SJCRH30 (cell line): ENCODE measurements at regions not wholly inside any gene's neighbourhood (a gene's known extent, or its start where the extent isn't known, plus 50 kb on each side); places are given as distances from the start of the nearest gene placed in this dataset.

ENCODE experiments used
- DNase-seq, 2 experiments: peaks; one replicate each; pipeline ENCODE4 v3.0.0-alpha.2; 2015 to 2020
- H3K27ac ChIP-seq: fragments of 250-450 bp; sonication (Bioruptor Pico); 2 replicates; pipeline ENCODE4 v1.5.1; 2020; ENCODE audit warnings: mild to moderate bottlenecking, moderate library complexity
- H3K27me3 ChIP-seq: fragments of 250-450 bp; sonication (Bioruptor Pico); 2 replicates; pipeline ENCODE4 v1.5.1; 2020; ENCODE audit warnings: mild to moderate bottlenecking, moderate library complexity
- H3K36me3 ChIP-seq: fragments of 250-450 bp; sonication (Bioruptor Pico); 2 replicates; pipeline ENCODE4 v1.5.1; 2020; ENCODE audit warnings: mild to moderate bottlenecking, moderate library complexity
- H3K4me1 ChIP-seq: fragments of 250-450 bp; sonication (Bioruptor Pico); 2 replicates; pipeline ENCODE4 v1.5.1; 2020; ENCODE audit warnings: mild to moderate bottlenecking, moderate library complexity
- H3K4me3 ChIP-seq: fragments of 250-450 bp; sonication (Bioruptor Pico); 2 replicates; pipeline ENCODE4 v1.5.1; 2020; ENCODE audit warnings: mild to moderate bottlenecking, moderate library complexity
- H3K9me3 ChIP-seq: fragments of 250-450 bp; sonication (Bioruptor Pico); replicated peaks from 2 replicates; pipeline ENCODE4 v1.5.1; 2020; ENCODE audit warnings: mild to moderate bottlenecking, moderate library complexity

DNA sequence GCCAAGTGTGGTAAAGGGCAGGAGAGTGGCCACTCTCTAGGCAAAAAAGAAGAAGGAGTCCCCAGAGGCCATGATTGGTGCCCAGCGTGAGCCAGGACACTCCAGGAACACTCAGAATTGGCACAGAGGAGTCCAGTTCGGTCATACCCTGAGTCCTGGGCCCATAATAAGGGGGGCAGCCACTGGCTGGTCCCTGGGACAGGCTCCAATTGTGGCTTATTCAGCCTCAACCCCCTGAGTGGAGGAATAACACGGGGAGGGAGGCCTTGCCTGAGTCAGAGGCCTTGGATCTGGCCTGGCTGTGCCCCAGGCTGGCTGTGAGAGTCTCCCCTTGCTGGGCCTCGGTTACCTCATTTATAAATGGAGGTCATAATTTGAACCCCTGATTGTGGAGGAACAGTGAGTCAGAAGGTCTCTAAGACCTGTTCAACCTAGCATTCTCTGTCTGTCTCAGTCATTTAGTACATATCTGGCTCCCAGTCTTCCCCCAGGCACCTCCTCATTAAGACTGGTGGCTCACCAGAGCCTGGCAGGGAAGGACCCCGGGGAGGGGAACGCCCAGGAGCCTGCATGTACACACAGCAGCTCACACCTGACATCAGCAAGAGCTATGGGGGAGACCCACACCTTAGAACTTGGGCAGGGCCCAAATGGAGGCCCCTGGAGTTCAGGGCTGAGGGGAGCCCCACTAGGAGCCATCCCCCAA, 95.9 kb upstream of the ATP2B2 start:
- H3K4me1 ChIP-seq: no peaks in the 10 kb centered on the region
- no peaks in the 10 kb centered on the region for H3K9me3 ChIP-seq
- no peak overlapping the region for H3K4me3 ChIP-seq
- H3K27me3 ChIP-seq: no peaks in the 10 kb centered on the region
- no peaks in the 10 kb centered on the region for H3K36me3 ChIP-seq
- no peak overlapping the region for H3K27ac ChIP-seq
- no peak for DNase-seq

GRCh38 chr3:10601857-10602230, 96.5 kb upstream of the ATP2B2 start:
- Histone ChIP-seq H3K27ac (no peak overlapping the region), H3K4me1 (no peaks in the 10 kb centered on the region), H3K27me3 (no peaks in the 10 kb centered on the region), H3K36me3 (no peaks in the 10 kb centered on the region), H3K9me3 (no peaks in the 10 kb centered on the region), H3K4me3 (no peak overlapping the region)
- no peak for DNase-seq

DNA sequence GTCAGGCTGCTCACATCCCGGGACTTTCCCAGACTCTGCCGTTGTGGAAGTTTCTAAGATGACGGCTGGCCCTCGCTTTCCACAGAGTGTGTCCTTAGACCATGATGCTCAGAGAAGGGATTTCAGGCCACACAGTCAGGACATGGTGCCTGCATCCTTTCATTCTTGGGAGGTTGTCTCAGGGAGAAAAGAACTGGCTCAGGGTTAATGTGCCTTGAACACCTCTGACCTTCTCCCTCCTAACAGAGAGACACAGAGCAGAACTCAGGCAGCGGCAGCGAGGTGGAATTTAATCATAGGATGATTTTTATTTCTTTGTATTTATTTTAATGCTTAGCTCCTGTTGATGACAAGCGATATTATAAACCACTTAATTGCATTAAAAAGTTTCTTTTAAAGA, 96.9 kb upstream of the ATP2B2 start:
- H3K9me3 ChIP-seq: no peaks in the 10 kb centered on the region
- no peaks in the 10 kb centered on the region for H3K36me3 ChIP-seq
- DNase-seq: no peak
- H3K27me3 ChIP-seq: no peaks in the 10 kb centered on the region
- H3K4me1 ChIP-seq: no peaks in the 10 kb centered on the region
- no peak overlapping the region for H3K27ac ChIP-seq
- no peak overlapping the region for H3K4me3 ChIP-seq

DNA sequence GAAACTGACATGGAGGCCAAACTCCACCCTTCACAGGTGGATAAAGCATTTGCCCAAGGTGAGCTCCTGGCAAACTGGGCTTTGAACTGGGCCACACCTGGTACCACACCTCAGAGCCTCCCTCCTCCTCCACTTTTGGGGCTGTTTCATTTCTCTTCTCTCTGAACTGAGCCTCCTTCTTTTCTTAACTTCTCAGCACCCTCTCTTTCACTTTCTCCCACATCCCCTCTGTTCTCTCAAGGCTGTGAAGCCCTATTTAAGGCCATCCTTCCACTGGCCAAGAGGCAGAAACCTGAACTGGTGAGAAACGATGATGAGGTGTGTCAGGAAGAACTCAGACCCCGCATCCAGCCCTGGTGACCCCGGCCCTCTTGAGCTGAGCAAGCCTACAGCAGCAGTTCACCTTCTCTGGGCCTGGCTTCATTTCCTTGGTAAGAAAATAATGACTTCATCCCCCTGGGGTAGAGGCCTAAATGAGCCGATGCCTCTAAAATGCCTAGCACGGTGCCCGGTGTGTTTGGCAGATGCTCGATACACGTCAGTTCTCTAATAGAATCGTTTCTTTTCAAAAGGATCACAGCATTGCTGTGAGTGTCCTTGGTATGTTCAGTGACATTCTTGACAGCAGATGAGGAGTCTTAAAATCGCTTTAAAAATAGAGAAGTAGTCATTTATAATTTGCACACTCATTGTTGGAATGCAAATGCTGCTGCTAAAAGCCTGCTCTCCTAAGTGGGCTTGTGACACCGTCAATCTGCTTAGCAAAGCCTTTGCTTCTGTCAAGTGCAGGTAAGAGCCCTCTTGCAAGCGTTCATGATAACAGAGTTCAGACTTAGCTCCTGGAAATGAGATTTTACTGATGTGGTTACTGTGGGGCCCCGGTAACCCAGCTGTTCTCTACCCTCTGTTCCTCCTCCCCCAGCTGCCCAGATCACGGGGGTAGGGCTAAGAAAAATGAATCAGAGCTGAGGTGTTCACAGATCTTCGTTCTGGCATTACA, 97.7 kb upstream of the ATP2B2 start:
- no peak overlapping the region for H3K27ac ChIP-seq
- no peaks in the 10 kb centered on the region for H3K36me3 ChIP-seq
- DNase-seq: no peak
- H3K4me3 ChIP-seq: no peak overlapping the region
- no peaks in the 10 kb centered on the region for H3K4me1 ChIP-seq
- H3K27me3 ChIP-seq: no peaks in the 10 kb centered on the region
- H3K9me3 ChIP-seq: no peaks in the 10 kb centered on the region

DNA sequence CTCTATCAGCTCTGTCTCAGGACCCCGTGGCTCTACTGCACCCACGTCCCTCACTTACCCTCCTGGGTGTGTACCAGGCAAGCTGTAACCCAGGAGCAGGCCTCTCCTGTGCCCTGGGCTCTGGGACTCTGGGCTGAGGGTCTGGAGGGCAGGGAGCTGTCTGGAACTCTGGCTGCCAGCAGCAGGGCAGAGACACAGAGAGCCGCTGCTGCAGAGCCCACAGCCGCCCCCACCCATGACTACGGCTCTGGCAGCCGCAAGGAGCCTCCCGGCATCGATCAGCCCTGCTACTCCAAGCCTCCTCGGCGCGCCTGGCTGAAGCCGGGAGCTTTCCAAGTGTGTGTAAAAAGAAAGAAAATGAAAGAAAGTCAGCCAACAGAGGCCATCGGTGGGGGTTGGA, 103.7 kb upstream of the ATP2B2 start:
- H3K9me3 ChIP-seq: no peaks in the 10 kb centered on the region
- no peaks in the 10 kb centered on the region for H3K36me3 ChIP-seq
- no peaks in the 10 kb centered on the region for H3K4me1 ChIP-seq
- no peak overlapping the region for H3K4me3 ChIP-seq
- DNase-seq: no peak
- no peak overlapping the region for H3K27ac ChIP-seq
- no peaks in the 10 kb centered on the region for H3K27me3 ChIP-seq

DNA sequence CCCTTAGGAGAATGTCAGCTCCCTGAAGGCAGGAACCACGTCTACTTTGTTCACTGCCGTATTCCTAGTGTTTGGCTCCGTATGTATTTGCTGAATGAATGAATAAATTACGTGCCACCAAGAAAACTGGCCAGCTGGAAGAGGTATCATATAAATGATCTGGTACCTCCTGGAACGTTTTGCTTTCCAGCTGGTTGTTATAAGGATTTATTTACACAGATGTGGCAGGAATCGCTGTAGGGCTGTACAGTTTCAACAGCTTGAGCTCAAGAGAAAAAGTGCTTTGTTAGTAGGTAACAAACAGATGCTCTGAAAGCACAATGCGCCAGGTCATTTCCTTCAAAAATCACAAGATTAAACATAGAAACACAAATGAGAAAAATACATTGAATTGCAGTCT, 108.8 kb upstream of the ATP2B2 start:
- no peak for DNase-seq
- Histone ChIP-seq H3K9me3 (no peaks in the 10 kb centered on the region), H3K27me3 (no peaks in the 10 kb centered on the region), H3K36me3 (no peaks in the 10 kb centered on the region), H3K27ac (no peak overlapping the region), H3K4me3 (no peak overlapping the region), H3K4me1 (no peaks in the 10 kb centered on the region)

DNA sequence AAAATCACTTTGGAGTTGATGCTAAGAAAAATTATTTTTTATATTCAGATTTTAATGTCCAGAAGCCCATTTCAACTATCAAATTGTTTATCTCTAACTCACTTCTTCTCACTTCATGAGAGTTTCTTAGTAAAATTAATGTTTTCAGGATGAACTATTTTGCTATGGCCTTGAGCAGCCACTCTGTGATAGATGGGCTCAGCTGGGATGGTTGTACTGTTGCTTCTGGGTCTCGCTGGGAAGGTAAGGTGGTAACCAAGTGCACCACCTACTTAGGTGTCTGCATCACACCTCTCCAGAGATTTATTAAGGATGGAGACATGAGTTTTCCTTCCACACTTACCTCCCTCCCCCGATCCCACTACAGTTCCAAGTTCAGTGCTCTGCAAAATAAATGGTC, 110.3 kb upstream of the ATP2B2 start:
- Histone ChIP-seq H3K9me3 (no peaks in the 10 kb centered on the region), H3K36me3 (no peaks in the 10 kb centered on the region), H3K27ac (no peak overlapping the region), H3K27me3 (no peaks in the 10 kb centered on the region), H3K4me1 (no peaks in the 10 kb centered on the region), H3K4me3 (no peak overlapping the region)
- DNase-seq: no peak

DNA sequence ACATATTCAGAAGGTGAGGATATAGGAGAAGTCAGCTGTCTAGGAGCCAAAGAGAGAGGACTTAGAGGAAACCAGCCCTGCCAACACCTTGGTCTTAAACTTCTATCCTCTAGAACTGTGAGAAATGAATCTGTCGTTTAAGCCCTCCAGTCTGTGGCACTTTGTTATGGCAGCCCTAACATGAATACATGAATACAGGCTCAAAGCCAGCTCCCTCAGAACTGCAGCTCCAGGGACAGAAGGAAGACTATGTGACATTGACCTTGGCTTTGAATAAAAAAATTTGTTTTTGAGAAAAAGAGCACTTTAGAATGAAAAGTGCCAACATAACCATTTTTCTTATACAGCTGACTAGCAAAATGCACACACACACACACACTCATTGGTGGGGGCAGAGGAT, 110.9 kb upstream of the ATP2B2 start:
- Histone ChIP-seq H3K4me3 (no peak overlapping the region), H3K27me3 (no peaks in the 10 kb centered on the region), H3K27ac (no peak overlapping the region), H3K4me1 (no peaks in the 10 kb centered on the region), H3K36me3 (no peaks in the 10 kb centered on the region), H3K9me3 (no peaks in the 10 kb centered on the region)
- no peak for DNase-seq

- Histone ChIP-seq H3K36me3 (no peaks in the 10 kb centered on the region), H3K4me1 (no peaks in the 10 kb centered on the region), H3K27me3 (no peaks in the 10 kb centered on the region), H3K9me3 (no peaks in the 10 kb centered on the region), H3K4me3 (no peak overlapping the region), H3K27ac (no peak overlapping the region)
- no peak for DNase-seq
Measured at GRCh38 chr3:10619989-10620832, 114.8 kb upstream of the ATP2B2 start.

- no peaks in the 10 kb centered on the region for H3K27me3 ChIP-seq
- no peaks in the 10 kb centered on the region for H3K9me3 ChIP-seq
- DNase-seq: no peak
- no peak overlapping the region for H3K4me3 ChIP-seq
- H3K36me3 ChIP-seq: no peaks in the 10 kb centered on the region
- no peaks in the 10 kb centered on the region for H3K4me1 ChIP-seq
- no peak overlapping the region for H3K27ac ChIP-seq
Measured at GRCh38 chr3:10620833-10621082, 115.4 kb upstream of the ATP2B2 start.

- Histone ChIP-seq H3K9me3 (no peaks in the 10 kb centered on the region), H3K4me3 (no peak overlapping the region), H3K36me3 (no peaks in the 10 kb centered on the region), H3K27me3 (no peaks in the 10 kb centered on the region), H3K27ac (no peak overlapping the region), H3K4me1 (no peaks in the 10 kb centered on the region)
- DNase-seq: no peak
Measured at GRCh38 chr3:10623578-10624275, 118.3 kb upstream of the ATP2B2 start.

DNA sequence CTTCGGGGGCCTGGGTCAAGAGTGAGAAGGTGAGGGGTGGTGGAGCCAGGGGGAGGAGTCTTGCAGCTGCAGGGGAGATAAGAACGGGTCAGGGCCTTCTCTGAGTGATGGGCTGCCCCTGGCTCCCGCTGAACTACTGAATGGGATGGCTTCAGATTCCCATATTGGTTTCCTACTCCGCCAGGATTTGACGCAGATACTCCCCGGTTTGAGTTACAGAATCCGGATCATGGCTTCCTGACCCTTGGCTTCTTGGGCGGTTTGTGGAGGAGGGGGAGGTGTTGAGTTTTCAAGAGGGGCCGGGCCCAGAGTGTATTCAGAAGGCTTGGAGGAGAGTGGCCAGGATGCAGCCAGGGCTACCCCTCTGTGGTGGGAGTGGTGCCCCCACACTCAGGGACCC, 119.9 kb upstream of the ATP2B2 start:
- H3K4me1 ChIP-seq: no peaks in the 10 kb centered on the region
- no peak overlapping the region for H3K27ac ChIP-seq
- H3K4me3 ChIP-seq: no peak overlapping the region
- H3K36me3 ChIP-seq: no peaks in the 10 kb centered on the region
- no peaks in the 10 kb centered on the region for H3K27me3 ChIP-seq
- no peaks in the 10 kb centered on the region for H3K9me3 ChIP-seq
- no peak for DNase-seq

DNA sequence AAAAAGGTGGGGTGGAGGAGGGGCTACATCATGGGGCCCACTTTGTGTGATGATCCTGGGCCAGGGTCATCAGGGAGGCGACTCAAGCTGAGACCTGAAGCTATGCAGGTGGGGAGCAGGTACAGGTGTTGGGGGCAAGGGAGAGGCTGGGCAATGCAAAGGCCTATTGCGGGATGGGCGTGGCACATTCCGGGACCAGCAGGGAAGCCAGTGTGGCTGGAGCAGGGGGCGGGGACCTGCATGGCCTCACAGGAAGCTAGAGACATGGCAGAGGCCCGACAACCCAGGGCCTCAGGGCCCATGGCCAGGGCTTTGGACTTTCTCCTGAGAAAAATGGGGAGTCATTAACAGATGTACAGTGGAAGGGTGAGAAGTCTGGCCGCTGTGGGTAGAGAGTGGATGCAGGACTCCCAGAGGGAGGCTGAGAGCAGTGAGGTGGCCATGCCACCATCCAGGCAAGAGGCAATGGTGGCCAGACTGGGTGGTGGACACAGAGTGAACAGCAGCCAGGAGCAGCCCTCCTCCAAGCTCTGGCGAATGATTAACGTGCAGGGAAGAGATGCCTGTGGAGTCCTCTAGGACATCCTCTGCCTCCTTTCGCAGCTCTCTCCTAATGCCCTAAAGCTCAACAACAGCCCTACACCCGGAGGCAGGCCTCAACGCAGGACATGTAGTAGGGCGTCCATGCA, 122.6 kb upstream of the ATP2B2 start:
- Histone ChIP-seq H3K4me3 (no peak overlapping the region), H3K27me3 (no peaks in the 10 kb centered on the region), H3K36me3 (no peaks in the 10 kb centered on the region), H3K9me3 (no peaks in the 10 kb centered on the region), H3K4me1 (no peaks in the 10 kb centered on the region), H3K27ac (no peak overlapping the region)
- DNase-seq: no peak

GRCh38 chr3:10628891-10629670, 123.7 kb upstream of the ATP2B2 start:
- no peaks in the 10 kb centered on the region for H3K4me1 ChIP-seq
- H3K9me3 ChIP-seq: no peaks in the 10 kb centered on the region
- no peak for DNase-seq
- no peaks in the 10 kb centered on the region for H3K36me3 ChIP-seq
- no peak overlapping the region for H3K4me3 ChIP-seq
- H3K27ac ChIP-seq: no peak overlapping the region
- no peaks in the 10 kb centered on the region for H3K27me3 ChIP-seq
